Ovary (tissue), 7 donors: ENCODE measurements at regions not wholly inside any gene's neighbourhood (a gene's known extent, or its start where the extent isn't known, plus 50 kb on each side); places are given as distances from the start of the nearest gene placed in this dataset.

Experiments
- DNase-seq, 5 donors: peaks; one replicate each; pipeline ENCODE4 v3.0.0-alpha.2; 2019 to 2020
- H3K27ac ChIP-seq, 2 donors: fragments of 200-600 bp; one replicate each; pipeline versions ENCODE4 v1.5.1 to v1.8.0; 2019 to 2022
- H3K27me3 ChIP-seq: fragments of 200-600 bp; one replicate; pipeline ENCODE4 v1.8.0; 2022
- H3K36me3 ChIP-seq: fragments of 200-600 bp; sonication (generic); one replicate; pipeline ENCODE4 v1.5.1; 2019
- H3K4me1 ChIP-seq: one replicate; pipeline ENCODE4 v1.8.1; 2013; ENCODE audit warnings: mild to moderate bottlenecking, moderate library complexity; ENCODE audit not compliant: insufficient read depth
- H3K4me3 ChIP-seq: fragments of 200-600 bp; sonication (generic); one replicate; pipeline ENCODE4 v1.5.1; 2017
- H3K9me3 ChIP-seq, 2 donors: fragments of 200-600 bp in 1 of 2; sonication (generic) in 1 of 2; one replicate each; pipeline versions ENCODE4 v1.5.1 to v1.8.1; 2013 to 2019; ENCODE audit warnings: mild to moderate bottlenecking in 1 of 2, moderate library complexity in 1 of 2
- EP300 ChIP-seq: sonication (generic); formaldehyde crosslinking; IDR thresholded peaks from one replicate; pipeline ENCODE4 v1.6.1; 2017; ENCODE audit warnings: antibody characterized with exemption
- POLR2A ChIP-seq: fragments of 450-650 bp; IDR thresholded peaks from one replicate; pipeline ENCODE4 v1.6.1; 2017; ENCODE audit warnings: antibody characterized with exemption, mild to moderate bottlenecking, moderate library complexity
- WGBS, 3 donors: extraction: QIAGEN DNeasy Blood & Tissue Kit in 1 of 3; methylation state at CpG; one replicate each; pipeline versions ENCODE4 v1.1.5 to v1.1.7; 2013 to 2017; 5-methylcytosine and 5-hydroxymethylcytosine counted together
- intact Hi-C, 4 donors: fragments of 100-400 bp; cut with DNase I; formaldehyde crosslinking; loops; one replicate each; pipeline versions ENCODE4 v1.11.0 to v1.15.1; 2022 to 2023
- TF ChIP-seq, protein P1 (sequence below), 3 donors: fragments of 450-650 bp in 2 of 3; fragments of 200-600 bp in 1 of 3; IDR thresholded peaks; one replicate each; pipeline versions ENCODE4 v1.5.1 to v1.8.0; 2016 to 2022; ENCODE audit warnings: antibody characterized with exemption in 3 of 3, mild to moderate bottlenecking in 1 of 3
- donor health status: DM: no; HTN: no; CAD: no; lungs with moderate emphysema.
- donor health status: DM: no; HTN: no; CAD: no.
- donor health status: Bipolar disorder and iron deficiency.
- donor health status: DM: no; HTN: no; CAD: no.
- donor health status: DM: yes; HTN: yes; CAD: no.

GRCh38 chr6:62819640-62820039, 391.6 kb upstream of the FKBP1C start:
- no peak for TF ChIP-seq POLR2A
- TF ChIP-seq EP300, result no peak
- TF ChIP-seq, protein P1, sequence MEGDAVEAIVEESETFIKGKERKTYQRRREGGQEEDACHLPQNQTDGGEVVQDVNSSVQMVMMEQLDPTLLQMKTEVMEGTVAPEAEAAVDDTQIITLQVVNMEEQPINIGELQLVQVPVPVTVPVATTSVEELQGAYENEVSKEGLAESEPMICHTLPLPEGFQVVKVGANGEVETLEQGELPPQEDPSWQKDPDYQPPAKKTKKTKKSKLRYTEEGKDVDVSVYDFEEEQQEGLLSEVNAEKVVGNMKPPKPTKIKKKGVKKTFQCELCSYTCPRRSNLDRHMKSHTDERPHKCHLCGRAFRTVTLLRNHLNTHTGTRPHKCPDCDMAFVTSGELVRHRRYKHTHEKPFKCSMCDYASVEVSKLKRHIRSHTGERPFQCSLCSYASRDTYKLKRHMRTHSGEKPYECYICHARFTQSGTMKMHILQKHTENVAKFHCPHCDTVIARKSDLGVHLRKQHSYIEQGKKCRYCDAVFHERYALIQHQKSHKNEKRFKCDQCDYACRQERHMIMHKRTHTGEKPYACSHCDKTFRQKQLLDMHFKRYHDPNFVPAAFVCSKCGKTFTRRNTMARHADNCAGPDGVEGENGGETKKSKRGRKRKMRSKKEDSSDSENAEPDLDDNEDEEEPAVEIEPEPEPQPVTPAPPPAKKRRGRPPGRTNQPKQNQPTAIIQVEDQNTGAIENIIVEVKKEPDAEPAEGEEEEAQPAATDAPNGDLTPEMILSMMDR (IDR thresholded peaks at IDR 0.05), result no peak
- Histone ChIP-seq H3K4me3 (no peak overlapping the region), H3K9me3 (no peaks in the 10 kb centered on the region), H3K27ac (no peak overlapping the region), H3K4me1 (no peaks in the 10 kb centered on the region), H3K27me3 (no peaks in the 10 kb centered on the region), H3K36me3 (no peaks in the 10 kb centered on the region)
- intact Hi-C loops, result no loop called here
- no peak for DNase-seq
- 31 to 77% (median 48%) methylated on average over 2 of the region's 2 CpGs for WGBS, 3 donors

GRCh38 chr6:62808565-62809293, 402.5 kb upstream of the FKBP1C start:
- no peak overlapping the region for H3K27ac ChIP-seq
- no peaks in the 10 kb centered on the region for H3K36me3 ChIP-seq
- no peaks in the 10 kb centered on the region for H3K27me3 ChIP-seq
- WGBS, 3 donors, result 43 to 66% (median 64%) methylated on average over 1 of the region's 1 CpG
- intact Hi-C loops, result no loop called here
- no peaks in the 10 kb centered on the region for H3K9me3 ChIP-seq
- H3K4me3 ChIP-seq, result no peak overlapping the region
- DNase-seq, result no peak
- TF ChIP-seq EP300 (no peak), POLR2A (no peak)
- TF ChIP-seq, protein P1 (IDR thresholded peaks at IDR 0.05), result no peak
- no peaks in the 10 kb centered on the region for H3K4me1 ChIP-seq

GRCh38 chr6:62805431-62805830, 405.8 kb upstream of the FKBP1C start:
- intact Hi-C loops, result no loop called here
- Histone ChIP-seq H3K27ac (no peak overlapping the region), H3K4me1 (no peaks in the 10 kb centered on the region), H3K9me3 (no peaks in the 10 kb centered on the region), H3K4me3 (no peak overlapping the region), H3K36me3 (no peaks in the 10 kb centered on the region), H3K27me3 (no peaks in the 10 kb centered on the region)
- TF ChIP-seq EP300 (no peak), POLR2A (no peak)
- TF ChIP-seq, protein P1 (IDR thresholded peaks at IDR 0.05), result no peak
- WGBS, 3 donors, result 36 to 51% (median 42%) methylated on average over 4 of the region's 4 CpGs
- no peak for DNase-seq

- H3K4me1 ChIP-seq, result no peaks in the 10 kb centered on the region
- H3K36me3 ChIP-seq, result no peaks in the 10 kb centered on the region
- 88 to 93% (median 89%) methylated on average over 7 of the region's 7 CpGs for WGBS, 3 donors
- intact Hi-C loops, result no loop called here
- TF ChIP-seq EP300 (no peak), POLR2A (no peak)
- no peak for DNase-seq
- no peaks in the 10 kb centered on the region for H3K27me3 ChIP-seq
- no peaks in the 10 kb centered on the region for H3K9me3 ChIP-seq
- H3K27ac ChIP-seq, result no peak overlapping the region
- H3K4me3 ChIP-seq, result no peak overlapping the region
Measured at GRCh38 chr6:62803094-62803493, 408.2 kb upstream of the FKBP1C start.

GRCh38 chr6:62797190-62797589, 414.1 kb upstream of the FKBP1C start:
- no peak for TF ChIP-seq POLR2A
- TF ChIP-seq, protein P1 (IDR thresholded peaks at IDR 0.05), result no peak
- TF ChIP-seq EP300, result no peak
- Histone ChIP-seq H3K27me3 (no peaks in the 10 kb centered on the region), H3K4me3 (no peak overlapping the region), H3K9me3 (no peaks in the 10 kb centered on the region), H3K27ac (no peak overlapping the region), H3K4me1 (no peaks in the 10 kb centered on the region), H3K36me3 (no peaks in the 10 kb centered on the region)
- intact Hi-C loops, result no loop called here
- WGBS, 3 donors, result 72 to 84% (median 76%) methylated on average over 4 of the region's 4 CpGs
- DNase-seq, result no peak
